Putamen (tissue), 1 donor: ENCODE measurements at regions not wholly inside any gene's neighbourhood (a gene's known extent, or its start where the extent isn't known, plus 50 kb on each side); places are given as distances from the start of the nearest gene placed in this dataset.
A peak's percentile ranks its signal among the peaks of the same experiment; 100 is the strongest.
"Not testable (repeated sequence)": the region's sequence is repeated elsewhere in the genome, so short reads cannot be mapped to it uniquely, and the experiment has no call there.

ENCODE experiments used
- DNase-seq: peaks from one replicate; pipeline ENCODE4 v3.0.0-alpha.2; 2016; ENCODE audit warnings: low spot score

- DNase-seq = no peak
These were observed 121.5 kb downstream of the APIP start for GRCh38 chr11:34794696-34795095.

DNA sequence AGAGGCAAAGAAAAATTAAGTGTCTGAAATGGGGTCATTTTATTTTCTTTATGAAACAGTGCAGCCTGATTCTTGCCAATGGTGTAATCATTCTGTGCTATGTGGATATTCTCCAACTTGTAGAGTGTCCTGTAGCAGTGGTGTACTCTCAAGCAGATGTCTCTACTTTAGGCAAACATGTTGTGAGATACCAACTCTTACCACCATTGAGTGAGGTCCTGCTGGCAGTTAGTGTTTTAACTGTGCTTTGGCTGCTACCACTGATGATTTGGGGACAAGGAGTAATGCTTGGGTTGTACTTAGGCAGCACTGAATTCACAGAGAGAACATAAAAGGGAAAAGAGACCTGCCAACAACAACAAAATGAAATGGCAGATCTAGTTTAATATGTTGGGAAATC lies 122.5 kb downstream of the APIP start:
- no peak for DNase-seq

GRCh38 chr11:34792814-34793258 lies 123.3 kb downstream of the APIP start:
- DNase-seq = peak; percentile 44

GRCh38 chr11:34791780-34792542 lies 124.2 kb downstream of the APIP start:
- DNase-seq = no peak

DNA sequence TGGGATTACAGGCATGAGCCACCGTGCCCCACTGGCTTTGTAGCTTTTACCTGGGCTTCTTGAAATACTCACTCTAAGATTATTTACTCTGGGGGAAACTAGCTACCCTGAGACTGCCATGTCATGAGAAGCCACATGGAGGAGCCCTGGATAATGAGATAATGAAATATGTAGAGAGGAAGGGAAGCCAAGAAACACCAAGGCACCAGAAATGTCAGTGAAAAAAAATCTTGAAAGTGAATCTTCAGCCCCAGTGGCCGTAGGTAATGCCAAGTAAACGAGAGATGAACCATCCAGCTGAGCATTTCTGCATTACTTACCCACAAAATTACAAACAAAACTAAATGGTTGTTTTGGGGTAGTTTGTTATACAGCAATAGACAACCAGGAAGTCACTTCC lies 125.6 kb downstream of the APIP start:
- DNase-seq = no peak

- no peak for DNase-seq
These were observed 126.9 kb downstream of the APIP start for GRCh38 chr11:34789196-34789834.

DNA sequence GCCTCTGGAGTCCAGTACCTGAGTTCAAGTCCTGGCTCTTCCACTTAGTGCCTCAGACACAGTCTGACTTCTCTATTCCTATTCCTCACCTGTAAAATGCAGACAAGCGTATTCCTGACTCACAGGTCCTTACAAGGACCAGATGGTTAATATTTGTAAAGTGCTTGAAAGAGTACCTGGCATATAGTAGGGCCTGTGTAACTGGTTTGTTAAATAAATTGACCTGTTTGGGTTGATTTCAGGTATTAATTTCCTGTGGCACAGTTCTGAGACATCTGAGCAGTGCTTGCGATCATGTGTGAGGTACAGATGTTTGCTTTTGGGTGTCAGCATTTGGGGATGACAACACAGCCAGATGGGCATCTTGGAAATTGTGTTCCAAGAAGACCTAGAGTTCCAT lies 127.5 kb downstream of the APIP start:
- no peak for DNase-seq

GRCh38 chr11:34787895-34788294 lies 128.3 kb downstream of the APIP start:
- no peak for DNase-seq

GRCh38 chr11:34787348-34787747 lies 128.8 kb downstream of the APIP start:
- no peak for DNase-seq

DNA sequence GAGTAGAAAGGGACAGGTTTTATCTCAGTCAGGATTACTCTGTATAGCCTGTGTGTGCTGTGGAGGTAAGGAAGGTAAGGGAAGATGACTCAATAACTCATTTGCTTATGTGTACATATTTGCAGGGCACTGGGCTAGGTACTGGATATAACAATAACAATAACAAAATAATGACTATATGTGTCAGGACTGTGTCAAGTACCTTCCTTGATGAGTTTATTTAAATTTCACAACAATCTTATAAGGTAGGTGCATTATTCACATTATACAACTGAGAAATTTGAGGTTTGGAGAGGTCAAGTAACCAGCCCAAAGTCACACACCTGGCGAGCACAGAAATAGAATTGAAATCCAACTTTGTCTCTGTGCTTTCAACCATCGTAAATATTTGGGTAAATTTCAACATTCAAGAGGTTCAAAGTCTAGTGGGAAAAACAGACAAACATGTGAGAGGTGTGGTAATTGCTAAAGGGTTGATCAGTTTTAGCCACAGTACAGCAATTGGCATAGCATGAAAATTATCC lies 131.8 kb downstream of the APIP start:
- DNase-seq = no peak

- no peak for DNase-seq
These were observed 132.3 kb downstream of the APIP start for GRCh38 chr11:34783816-34784317.

DNA sequence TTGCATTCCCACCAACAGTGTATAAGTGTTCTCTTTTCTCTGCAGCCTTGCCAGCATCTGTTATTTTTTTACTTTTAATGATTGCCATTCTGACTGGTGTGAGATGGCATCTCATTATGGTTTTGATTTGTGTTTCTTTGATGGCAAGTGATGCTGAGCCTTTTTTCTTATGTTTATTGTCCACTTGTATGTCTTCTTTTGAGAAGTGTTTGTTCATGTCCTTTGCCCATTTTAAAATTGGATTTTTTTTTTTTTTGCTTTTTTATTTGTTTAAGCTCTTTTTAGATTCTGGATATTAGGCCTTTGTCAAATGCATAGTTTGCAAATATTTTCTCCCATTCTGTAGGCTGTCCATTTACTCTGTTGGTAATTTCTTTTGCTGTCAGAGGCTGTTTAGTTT lies 134.4 kb downstream of the APIP start:
- DNase-seq = not testable (repeated sequence)

DNA sequence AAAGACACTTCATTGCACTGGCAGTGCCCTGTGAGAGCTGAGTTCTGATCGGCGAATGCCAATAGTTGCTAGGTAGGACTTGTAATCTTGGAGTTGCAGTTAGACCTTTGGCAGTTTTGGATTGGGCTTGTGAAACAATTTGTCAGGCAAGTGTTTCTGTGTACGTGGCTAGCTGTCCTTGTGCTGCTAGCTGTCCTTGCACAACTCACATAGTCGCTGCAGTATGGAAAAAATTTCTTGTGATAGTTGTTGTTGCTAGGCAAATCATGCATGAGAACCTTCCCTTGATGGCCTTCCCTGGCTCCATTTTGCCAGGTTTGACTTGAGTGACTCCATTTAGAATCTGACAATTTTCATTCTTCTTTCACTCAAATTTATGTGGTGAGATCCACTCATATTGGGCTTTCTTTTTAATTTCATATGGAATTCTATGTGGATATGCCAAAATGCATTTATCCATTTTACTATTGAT lies 140.7 kb downstream of the APIP start:
- no peak for DNase-seq

DNA sequence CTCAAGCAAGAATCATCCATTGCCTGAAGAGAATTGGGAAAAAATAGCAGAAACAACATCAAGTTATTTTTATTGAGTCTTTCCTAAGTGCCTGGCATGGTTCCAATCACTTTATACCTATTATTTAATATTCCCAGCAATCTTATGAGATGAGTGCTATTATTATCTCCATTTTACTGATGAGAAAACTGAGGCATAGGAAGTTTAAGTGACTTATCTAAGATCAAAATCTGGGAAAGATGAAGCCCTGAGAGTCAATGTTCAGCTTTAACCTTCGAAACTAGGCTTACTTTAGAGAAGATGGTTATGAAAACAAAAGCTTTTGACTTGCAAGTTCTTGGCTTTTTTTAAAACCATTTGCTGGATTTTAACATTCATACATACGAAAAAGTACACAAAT lies 141.6 kb downstream of the APIP start:
- no peak for DNase-seq

DNA sequence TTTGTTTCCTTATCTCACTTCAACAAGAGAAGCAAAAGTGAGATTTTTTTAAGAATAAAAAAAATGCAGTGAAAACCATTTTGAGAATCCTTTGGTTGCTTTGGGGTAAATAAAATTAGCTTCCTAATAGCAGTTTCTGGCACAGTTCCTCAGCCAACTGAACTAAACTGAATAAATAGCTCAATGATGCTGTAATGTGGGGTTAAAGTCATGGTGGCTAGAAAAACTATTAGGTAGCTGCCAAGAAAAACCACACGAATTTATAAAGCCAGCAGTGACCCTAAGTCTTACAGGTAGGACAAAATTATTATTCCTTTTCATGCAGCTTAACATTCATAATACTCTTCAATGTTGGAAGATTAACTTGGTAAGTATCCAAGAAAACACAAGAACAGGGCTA lies 142.4 kb downstream of the APIP start:
- no peak for DNase-seq

DNA sequence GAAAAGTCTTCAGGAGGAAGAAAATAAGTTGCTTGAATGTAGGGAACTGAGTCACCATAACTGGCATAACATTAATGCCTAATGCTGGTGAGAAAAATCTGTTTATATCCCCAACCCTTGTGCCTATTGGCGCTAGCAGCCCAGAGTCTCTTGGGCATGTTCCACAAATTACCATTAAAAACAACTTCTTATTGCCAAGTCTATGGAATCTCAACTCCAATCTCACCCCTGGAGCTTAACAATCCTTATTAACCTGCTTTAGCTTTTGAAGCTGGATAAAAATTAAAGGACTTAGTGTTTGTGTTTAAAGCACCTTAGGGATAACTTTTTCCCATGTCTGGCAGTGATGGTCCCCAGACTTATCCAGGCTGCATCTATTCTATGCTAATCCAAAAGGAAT lies 143.0 kb downstream of the APIP start:
- DNase-seq = no peak

DNA sequence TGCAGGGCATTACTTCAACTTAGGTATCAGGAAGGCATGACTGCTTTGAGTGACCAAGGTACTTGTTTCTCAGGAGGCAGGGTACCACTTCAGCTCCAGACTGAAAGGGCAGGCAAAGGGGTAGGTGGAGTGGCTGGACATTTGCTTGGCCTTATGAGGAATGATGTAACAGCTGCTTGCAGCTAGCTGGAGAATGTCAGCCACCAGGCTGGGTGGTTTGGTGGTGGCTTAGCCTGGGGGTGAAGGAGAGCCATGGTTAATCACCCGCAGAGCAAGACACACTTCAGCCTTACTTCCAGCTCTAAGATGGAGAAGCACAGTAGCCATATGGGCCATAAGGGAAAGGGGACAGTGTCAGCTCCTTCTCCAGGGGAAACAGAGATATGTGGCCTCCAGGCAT lies 146.1 kb downstream of the APIP start:
- DNase-seq = no peak

GRCh38 chr11:34769224-34769623 lies 147.0 kb downstream of the APIP start:
- no peak for DNase-seq

GRCh38 chr11:34762625-34763024 lies 141.7 kb downstream of the EHF start:
- DNase-seq = not testable (repeated sequence)

DNA sequence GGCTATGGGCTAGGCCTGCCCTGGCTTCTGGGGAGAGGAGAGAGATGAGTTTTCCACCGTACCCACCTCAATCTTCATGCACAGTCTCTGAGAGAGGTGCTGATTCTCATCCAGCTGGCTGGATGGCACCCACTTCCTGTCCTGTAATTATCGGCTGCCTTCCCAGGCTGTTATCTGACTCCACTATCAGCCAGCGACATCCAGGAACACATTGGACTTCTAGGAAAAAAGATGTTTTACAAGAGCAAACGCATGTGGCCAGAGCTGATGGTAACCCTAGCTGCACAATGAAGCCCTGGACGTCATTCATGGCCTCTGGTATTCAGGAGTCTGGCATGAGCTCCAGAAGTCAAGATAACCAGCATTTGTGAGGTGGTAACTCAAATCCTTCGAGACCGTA lies 137.4 kb downstream of the EHF start:
- DNase-seq = no peak

- no peak for DNase-seq
These were observed 136.1 kb downstream of the EHF start for GRCh38 chr11:34757026-34757451.

DNA sequence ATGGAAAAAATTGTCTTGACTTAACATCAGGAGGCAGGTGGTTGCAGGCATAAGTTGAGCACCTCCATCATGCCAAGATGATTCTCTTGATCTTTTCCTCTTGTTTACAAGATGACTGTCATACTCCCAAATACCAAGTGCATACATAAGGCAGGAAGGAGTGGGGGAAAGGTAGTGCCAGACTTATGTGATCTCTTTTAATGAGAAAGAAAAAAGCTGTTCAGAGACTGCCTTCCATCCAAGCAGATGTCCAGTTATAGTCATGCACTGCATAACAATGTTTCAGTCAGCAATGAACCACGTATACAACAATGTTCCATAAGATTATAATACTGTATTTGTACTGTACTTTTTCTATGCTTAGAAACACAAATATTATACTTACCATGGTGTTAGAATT lies 135.7 kb downstream of the EHF start:
- no peak for DNase-seq

- DNase-seq = peak; percentile 68
These were observed 134.8 kb downstream of the EHF start for GRCh38 chr11:34755671-34756070.
